Uterus (tissue), 3 donors: ENCODE measurements at regions not wholly inside any gene's neighbourhood (a gene's known extent, or its start where the extent isn't known, plus 50 kb on each side); places are given as distances from the start of the nearest gene placed in this dataset.

Source experiments
- DNase-seq, 2 donors: peaks; one replicate each; pipeline ENCODE4 v3.0.0-alpha.2; 2019 to 2020
- H3K27ac ChIP-seq, 2 donors: fragments of 200-600 bp; sonication (generic); 1 replicate in 1 of 2; 2 replicates in 1 of 2; pipeline ENCODE4 v1.5.1; 2016 to 2018
- H3K27me3 ChIP-seq, 2 donors: fragments of 200-600 bp; sonication (generic); one replicate each; pipeline ENCODE4 v1.5.1; 2018 to 2019; ENCODE audit warnings: control low read depth in 1 of 2
- H3K36me3 ChIP-seq, 2 donors: fragments of 200-600 bp; sonication (generic); one replicate each; pipeline ENCODE4 v1.5.1; 2019; ENCODE audit warnings: control low read depth in 1 of 2
- H3K4me1 ChIP-seq, 2 donors: fragments of 200-600 bp; sonication (generic); one replicate each; pipeline ENCODE4 v1.5.1; 2018 to 2019; ENCODE audit warnings: control low read depth in 1 of 2
- H3K4me3 ChIP-seq, 2 donors: fragments of 200-600 bp; sonication (generic); 1 replicate in 1 of 2; 2 replicates in 1 of 2; pipeline ENCODE4 v1.5.1; 2018 to 2019; ENCODE audit warnings: mild to moderate bottlenecking in 1 of 2
- H3K9me3 ChIP-seq, 2 donors: fragments of 200-600 bp; sonication (generic); one replicate each; pipeline ENCODE4 v1.5.1; 2019; ENCODE audit warnings: control low read depth in 1 of 2
- POLR2A ChIP-seq, 2 donors: fragments of 450-650 bp; IDR thresholded peaks; one replicate each; pipeline ENCODE4 v1.6.1; 2016; ENCODE audit warnings: antibody characterized with exemption in 2 of 2, mild to moderate bottlenecking in 1 of 2, moderate library complexity in 1 of 2
- intact Hi-C: fragments of 100-400 bp; cut with DNase I; formaldehyde crosslinking; loops from one replicate; pipeline ENCODE4 v1.15.1; 2023; ENCODE audit warnings: low total_unique reads
- TF ChIP-seq, protein P1 (sequence below), 4 experiments: fragments of 200-600 bp in 2 of 4; fragments of 450-650 bp in 2 of 4; sonication (generic) in 2 of 4; IDR thresholded peaks; one replicate each; pipeline ENCODE4 v1.5.1; 2016 to 2019; ENCODE audit warnings: antibody characterized with exemption in 4 of 4, mild to moderate bottlenecking in 2 of 4, moderate library complexity in 1 of 4
- donor health status: DM: yes; HTN: yes; CAD: no.

GRCh38 chr13:22073718-22074117 lies 402.8 kb downstream of the FGF9 start:
- no peak for DNase-seq
- intact Hi-C loops = no loop called here
- H3K9me3 ChIP-seq = no peaks in the 10 kb centered on the region
- no peaks in the 10 kb centered on the region for H3K27me3 ChIP-seq
- TF ChIP-seq, protein P1, sequence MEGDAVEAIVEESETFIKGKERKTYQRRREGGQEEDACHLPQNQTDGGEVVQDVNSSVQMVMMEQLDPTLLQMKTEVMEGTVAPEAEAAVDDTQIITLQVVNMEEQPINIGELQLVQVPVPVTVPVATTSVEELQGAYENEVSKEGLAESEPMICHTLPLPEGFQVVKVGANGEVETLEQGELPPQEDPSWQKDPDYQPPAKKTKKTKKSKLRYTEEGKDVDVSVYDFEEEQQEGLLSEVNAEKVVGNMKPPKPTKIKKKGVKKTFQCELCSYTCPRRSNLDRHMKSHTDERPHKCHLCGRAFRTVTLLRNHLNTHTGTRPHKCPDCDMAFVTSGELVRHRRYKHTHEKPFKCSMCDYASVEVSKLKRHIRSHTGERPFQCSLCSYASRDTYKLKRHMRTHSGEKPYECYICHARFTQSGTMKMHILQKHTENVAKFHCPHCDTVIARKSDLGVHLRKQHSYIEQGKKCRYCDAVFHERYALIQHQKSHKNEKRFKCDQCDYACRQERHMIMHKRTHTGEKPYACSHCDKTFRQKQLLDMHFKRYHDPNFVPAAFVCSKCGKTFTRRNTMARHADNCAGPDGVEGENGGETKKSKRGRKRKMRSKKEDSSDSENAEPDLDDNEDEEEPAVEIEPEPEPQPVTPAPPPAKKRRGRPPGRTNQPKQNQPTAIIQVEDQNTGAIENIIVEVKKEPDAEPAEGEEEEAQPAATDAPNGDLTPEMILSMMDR (IDR thresholded peaks at IDR 0.05) = no peak
- no peak for TF ChIP-seq POLR2A (IDR thresholded peaks at IDR 0.05)
- H3K4me1 ChIP-seq = no peaks in the 10 kb centered on the region
- H3K36me3 ChIP-seq = no peaks in the 10 kb centered on the region
- no peak overlapping the region for H3K27ac ChIP-seq
- H3K4me3 ChIP-seq = no peak overlapping the region

GRCh38 chr13:22074403-22074802 lies 403.5 kb downstream of the FGF9 start:
- Histone ChIP-seq H3K9me3 (no peaks in the 10 kb centered on the region), H3K36me3 (no peaks in the 10 kb centered on the region), H3K4me1 (no peaks in the 10 kb centered on the region), H3K27me3 (no peaks in the 10 kb centered on the region), H3K27ac (no peak overlapping the region), H3K4me3 (no peak overlapping the region)
- TF ChIP-seq, protein P1 (IDR thresholded peaks at IDR 0.05) = no peak
- no peak for TF ChIP-seq POLR2A (IDR thresholded peaks at IDR 0.05)
- no peak for DNase-seq
- intact Hi-C loops = no loop called here

DNA sequence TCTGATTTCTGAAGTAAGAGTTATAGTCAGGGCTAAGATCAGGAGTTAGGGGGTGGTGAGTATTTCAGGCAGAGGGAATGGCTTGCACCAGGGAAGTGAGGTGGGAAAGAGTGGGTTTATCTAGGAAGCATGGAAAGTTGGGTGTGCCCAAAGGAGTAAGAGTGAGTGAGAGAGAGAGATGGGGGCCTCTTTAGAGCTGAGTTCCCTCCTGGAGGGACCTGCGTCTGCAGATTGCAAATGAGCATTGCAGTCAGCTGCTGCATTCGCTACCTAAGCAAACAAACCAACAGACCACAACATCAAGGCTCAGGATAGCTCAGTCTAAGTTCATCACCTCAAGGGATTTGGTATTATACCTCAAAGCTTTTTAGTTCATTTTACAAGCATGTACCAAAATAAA lies 405.8 kb downstream of the FGF9 start:
- Histone ChIP-seq H3K4me1 (no peaks in the 10 kb centered on the region), H3K27ac (no peak overlapping the region), H3K9me3 (no peaks in the 10 kb centered on the region), H3K27me3 (no peaks in the 10 kb centered on the region), H3K36me3 (no peaks in the 10 kb centered on the region), H3K4me3 (no peak overlapping the region)
- no peak for TF ChIP-seq POLR2A (IDR thresholded peaks at IDR 0.05)
- TF ChIP-seq, protein P1 (IDR thresholded peaks at IDR 0.05) = no peak
- DNase-seq = no peak
- intact Hi-C loops = no loop called here

DNA sequence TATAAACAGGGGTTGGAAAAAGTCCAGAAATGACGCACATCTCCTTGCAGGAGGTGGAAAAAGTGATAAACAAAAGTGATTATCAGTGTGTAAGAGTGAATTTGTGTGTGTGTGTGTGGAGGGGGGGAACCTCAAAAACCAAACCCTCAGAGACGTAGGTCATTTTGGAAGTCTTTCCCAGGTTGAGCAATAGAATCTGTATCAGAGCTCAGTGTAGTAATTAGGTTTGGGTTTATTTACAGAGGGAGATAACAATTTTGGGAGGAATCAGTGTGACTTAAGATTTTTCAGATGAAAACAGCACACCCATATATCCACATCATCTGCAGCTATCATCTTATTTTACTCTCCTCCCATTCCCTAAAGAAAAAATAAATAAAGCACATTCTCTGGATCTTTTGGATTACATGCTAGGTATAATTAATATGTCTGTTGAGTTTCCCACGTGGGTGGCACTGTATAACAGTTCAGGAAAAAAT lies 406.4 kb downstream of the FGF9 start:
- H3K4me3 ChIP-seq = no peak overlapping the region
- intact Hi-C loops = no loop called here
- TF ChIP-seq, protein P1 (IDR thresholded peaks at IDR 0.05) = no peak
- no peak for TF ChIP-seq POLR2A (IDR thresholded peaks at IDR 0.05)
- H3K9me3 ChIP-seq = no peaks in the 10 kb centered on the region
- H3K27me3 ChIP-seq = no peaks in the 10 kb centered on the region
- H3K27ac ChIP-seq = no peak overlapping the region
- no peaks in the 10 kb centered on the region for H3K4me1 ChIP-seq
- no peak for DNase-seq
- H3K36me3 ChIP-seq = no peaks in the 10 kb centered on the region

GRCh38 chr13:22077764-22078163 lies 406.9 kb downstream of the FGF9 start:
- no peak overlapping the region for H3K27ac ChIP-seq
- no peak for DNase-seq
- TF ChIP-seq POLR2A (IDR thresholded peaks at IDR 0.05) = no peak
- TF ChIP-seq, protein P1 (IDR thresholded peaks at IDR 0.05) = no peak
- no peaks in the 10 kb centered on the region for H3K9me3 ChIP-seq
- no peaks in the 10 kb centered on the region for H3K4me1 ChIP-seq
- intact Hi-C loops = no loop called here
- H3K36me3 ChIP-seq = no peaks in the 10 kb centered on the region
- H3K27me3 ChIP-seq = no peaks in the 10 kb centered on the region
- H3K4me3 ChIP-seq = no peak overlapping the region
